ENCODE measurements at regions not wholly inside any gene's neighbourhood (a gene's known extent, or its start where the extent isn't known, plus 50 kb on each side); places are given as distances from the start of the nearest gene placed in this dataset.

DNA sequence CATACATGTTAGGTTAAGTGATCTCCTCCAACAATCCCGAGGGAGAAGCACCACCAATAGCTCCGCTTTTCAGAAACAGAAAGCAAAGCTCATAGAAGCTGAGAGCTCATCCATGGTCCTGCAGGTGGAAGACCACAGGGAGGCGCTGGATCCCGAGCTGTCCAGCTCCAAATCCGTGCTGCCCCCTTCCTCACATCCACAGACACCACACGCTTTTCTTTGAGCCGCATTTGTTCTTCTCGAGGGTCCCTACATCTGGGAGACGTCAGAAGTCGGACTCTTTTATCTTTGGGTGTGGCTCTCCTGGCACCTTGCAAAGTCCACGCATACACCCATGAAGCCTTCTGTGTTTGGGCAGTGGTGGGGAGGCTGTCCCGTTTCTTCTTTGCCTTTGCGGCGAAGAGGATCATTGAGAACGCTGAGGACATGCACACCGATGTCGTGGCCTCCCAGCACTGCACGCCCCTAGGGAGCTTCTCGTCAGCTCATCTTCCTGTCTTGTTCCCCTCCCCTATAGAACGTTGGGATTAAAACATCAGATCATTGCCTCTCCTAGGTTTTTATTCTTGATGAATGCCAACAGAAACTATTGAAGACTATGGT is 184.8 kb downstream of the TEX29 start:
- H3K27me3 ChIP-seq (ENCODE audit: insufficient read depth): no peaks in the 10 kb centered on the region
- Mint-ChIP-seq H3K4me1 (peaks cover 5% of the 10 kb centered on the region; the same call in 1 of the 3 replicates), H3K9me3 (peaks cover 37% of the 10 kb centered on the region), H3K27ac (no peak overlapping the region), H3K27me3 (ENCODE audit: insufficient read depth, low read depth, poor library complexity) (peaks cover 4% of the 10 kb centered on the region), H3K36me3 (ENCODE audit: low read depth) (peaks cover 8% of the 10 kb centered on the region), H3K4me3 (no peak overlapping the region)
- no peak overlapping the region for H2AFZ ChIP-seq
- no peak overlapping the region for H3K4me2 ChIP-seq
- no peaks in the 10 kb centered on the region; the same call in 1 of the 2 replicates for H3F3A ChIP-seq (replicated peaks; ENCODE audit: low read depth)
- no peak overlapping the region for H3K4me3 ChIP-seq
- peaks cover 7% of the 10 kb centered on the region for H3K9me2 ChIP-seq (ENCODE audit: insufficient read depth)
- TF ChIP-seq POLR2AphosphoS5 (IDR thresholded peaks at IDR 0.05; ENCODE audit: low read depth) (no peak), ZNF114 (CRISPR knock-in tag; IDR thresholded peaks at IDR 0.05) (no peak), NANOG (IDR thresholded peaks at IDR 0.05; ENCODE audit: borderline replicate concordance) (no peak)
- TF ChIP-seq, protein P1, sequence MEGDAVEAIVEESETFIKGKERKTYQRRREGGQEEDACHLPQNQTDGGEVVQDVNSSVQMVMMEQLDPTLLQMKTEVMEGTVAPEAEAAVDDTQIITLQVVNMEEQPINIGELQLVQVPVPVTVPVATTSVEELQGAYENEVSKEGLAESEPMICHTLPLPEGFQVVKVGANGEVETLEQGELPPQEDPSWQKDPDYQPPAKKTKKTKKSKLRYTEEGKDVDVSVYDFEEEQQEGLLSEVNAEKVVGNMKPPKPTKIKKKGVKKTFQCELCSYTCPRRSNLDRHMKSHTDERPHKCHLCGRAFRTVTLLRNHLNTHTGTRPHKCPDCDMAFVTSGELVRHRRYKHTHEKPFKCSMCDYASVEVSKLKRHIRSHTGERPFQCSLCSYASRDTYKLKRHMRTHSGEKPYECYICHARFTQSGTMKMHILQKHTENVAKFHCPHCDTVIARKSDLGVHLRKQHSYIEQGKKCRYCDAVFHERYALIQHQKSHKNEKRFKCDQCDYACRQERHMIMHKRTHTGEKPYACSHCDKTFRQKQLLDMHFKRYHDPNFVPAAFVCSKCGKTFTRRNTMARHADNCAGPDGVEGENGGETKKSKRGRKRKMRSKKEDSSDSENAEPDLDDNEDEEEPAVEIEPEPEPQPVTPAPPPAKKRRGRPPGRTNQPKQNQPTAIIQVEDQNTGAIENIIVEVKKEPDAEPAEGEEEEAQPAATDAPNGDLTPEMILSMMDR (conservative IDR thresholded peaks at IDR 0.05; ENCODE audit: low read depth in 2 of 2): peak; percentile 81 to 96
- no peaks in the 10 kb centered on the region for H3K36me3 ChIP-seq (ENCODE audit: insufficient read depth)
- no peak overlapping the region for H3K27ac ChIP-seq (ENCODE audit: low read depth)
- DNase-seq (ENCODE audit: low spot score) (peak; percentile 90), ATAC-seq (peak; percentile 99)
- peaks cover 5% of the 10 kb centered on the region; the same call in 1 of the 2 replicates for H3K4me1 ChIP-seq (ENCODE audit: insufficient read depth)
- no peaks in the 10 kb centered on the region for H4K20me1 ChIP-seq (replicated peaks; ENCODE audit: insufficient read depth)
- H3K79me2 ChIP-seq (replicated peaks; ENCODE audit: insufficient read depth): no peaks in the 10 kb centered on the region

DNA sequence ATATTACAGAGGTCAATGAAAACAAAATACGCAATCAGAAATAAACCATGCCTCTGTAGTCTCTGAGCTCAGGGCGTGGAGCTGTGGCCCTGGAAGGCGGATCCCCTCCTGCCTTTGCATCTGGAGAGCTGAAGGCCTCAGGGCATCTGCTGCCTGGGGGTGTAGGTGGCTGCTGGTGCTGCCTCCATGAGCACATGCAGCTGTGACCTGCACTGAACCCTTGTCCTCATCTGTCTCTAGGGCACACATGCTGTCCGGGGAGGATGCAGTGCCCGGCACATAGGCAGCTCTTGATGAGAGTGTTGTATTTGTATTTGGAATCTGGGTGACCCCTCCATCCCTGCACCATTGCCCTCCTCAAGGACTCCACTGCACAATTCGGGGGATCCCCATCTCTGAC is 185.7 kb downstream of the TEX29 start:
- H4K20me1 ChIP-seq (replicated peaks; ENCODE audit: insufficient read depth): no peaks in the 10 kb centered on the region
- Mint-ChIP-seq H3K4me1 (peaks cover 5% of the 10 kb centered on the region; the same call in 1 of the 3 replicates), H3K36me3 (ENCODE audit: low read depth) (peaks cover 8% of the 10 kb centered on the region), H3K9me3 (peaks cover 29% of the 10 kb centered on the region), H3K27ac (no peak overlapping the region), H3K4me3 (no peak overlapping the region), H3K27me3 (ENCODE audit: insufficient read depth, low read depth, poor library complexity) (peaks cover 4% of the 10 kb centered on the region)
- TF ChIP-seq, protein P2, sequence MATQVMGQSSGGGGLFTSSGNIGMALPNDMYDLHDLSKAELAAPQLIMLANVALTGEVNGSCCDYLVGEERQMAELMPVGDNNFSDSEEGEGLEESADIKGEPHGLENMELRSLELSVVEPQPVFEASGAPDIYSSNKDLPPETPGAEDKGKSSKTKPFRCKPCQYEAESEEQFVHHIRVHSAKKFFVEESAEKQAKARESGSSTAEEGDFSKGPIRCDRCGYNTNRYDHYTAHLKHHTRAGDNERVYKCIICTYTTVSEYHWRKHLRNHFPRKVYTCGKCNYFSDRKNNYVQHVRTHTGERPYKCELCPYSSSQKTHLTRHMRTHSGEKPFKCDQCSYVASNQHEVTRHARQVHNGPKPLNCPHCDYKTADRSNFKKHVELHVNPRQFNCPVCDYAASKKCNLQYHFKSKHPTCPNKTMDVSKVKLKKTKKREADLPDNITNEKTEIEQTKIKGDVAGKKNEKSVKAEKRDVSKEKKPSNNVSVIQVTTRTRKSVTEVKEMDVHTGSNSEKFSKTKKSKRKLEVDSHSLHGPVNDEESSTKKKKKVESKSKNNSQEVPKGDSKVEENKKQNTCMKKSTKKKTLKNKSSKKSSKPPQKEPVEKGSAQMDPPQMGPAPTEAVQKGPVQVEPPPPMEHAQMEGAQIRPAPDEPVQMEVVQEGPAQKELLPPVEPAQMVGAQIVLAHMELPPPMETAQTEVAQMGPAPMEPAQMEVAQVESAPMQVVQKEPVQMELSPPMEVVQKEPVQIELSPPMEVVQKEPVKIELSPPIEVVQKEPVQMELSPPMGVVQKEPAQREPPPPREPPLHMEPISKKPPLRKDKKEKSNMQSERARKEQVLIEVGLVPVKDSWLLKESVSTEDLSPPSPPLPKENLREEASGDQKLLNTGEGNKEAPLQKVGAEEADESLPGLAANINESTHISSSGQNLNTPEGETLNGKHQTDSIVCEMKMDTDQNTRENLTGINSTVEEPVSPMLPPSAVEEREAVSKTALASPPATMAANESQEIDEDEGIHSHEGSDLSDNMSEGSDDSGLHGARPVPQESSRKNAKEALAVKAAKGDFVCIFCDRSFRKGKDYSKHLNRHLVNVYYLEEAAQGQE (IDR thresholded peaks at IDR 0.05; ENCODE audit: unreplicated experiment): no peak
- TF ChIP-seq ZNF114 (CRISPR knock-in tag; IDR thresholded peaks at IDR 0.05) (no peak), EZH2phosphoT487 (IDR thresholded peaks at IDR 0.05; ENCODE audit: unreplicated experiment) (no peak), EZH2 (IDR thresholded peaks at IDR 0.05; ENCODE audit: low read depth, unreplicated experiment) (no peak), NANOG (IDR thresholded peaks at IDR 0.05; ENCODE audit: borderline replicate concordance) (no peak), CREB1 (CRISPR knock-in tag; IDR thresholded peaks at IDR 0.05; ENCODE audit: low read depth) (no peak), ZNF331 (CRISPR knock-in tag; IDR thresholded peaks at IDR 0.05; ENCODE audit: low read depth) (no peak)
- TF ChIP-seq, protein P1 (conservative IDR thresholded peaks at IDR 0.05; ENCODE audit: low read depth in 2 of 2): no peak
- TF ChIP-seq, protein P3, sequence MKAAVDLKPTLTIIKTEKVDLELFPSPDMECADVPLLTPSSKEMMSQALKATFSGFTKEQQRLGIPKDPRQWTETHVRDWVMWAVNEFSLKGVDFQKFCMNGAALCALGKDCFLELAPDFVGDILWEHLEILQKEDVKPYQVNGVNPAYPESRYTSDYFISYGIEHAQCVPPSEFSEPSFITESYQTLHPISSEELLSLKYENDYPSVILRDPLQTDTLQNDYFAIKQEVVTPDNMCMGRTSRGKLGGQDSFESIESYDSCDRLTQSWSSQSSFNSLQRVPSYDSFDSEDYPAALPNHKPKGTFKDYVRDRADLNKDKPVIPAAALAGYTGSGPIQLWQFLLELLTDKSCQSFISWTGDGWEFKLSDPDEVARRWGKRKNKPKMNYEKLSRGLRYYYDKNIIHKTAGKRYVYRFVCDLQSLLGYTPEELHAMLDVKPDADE (IDR thresholded peaks at IDR 0.05): no peak
- no peak overlapping the region for H3K4me3 ChIP-seq
- H3K79me2 ChIP-seq (replicated peaks; ENCODE audit: insufficient read depth): no peaks in the 10 kb centered on the region
- H2AFZ ChIP-seq: no peak overlapping the region
- ATAC-seq: no peak
- H3F3A ChIP-seq (replicated peaks; ENCODE audit: low read depth): no peaks in the 10 kb centered on the region; the same call in 1 of the 2 replicates
- peaks cover 5% of the 10 kb centered on the region; the same call in 1 of the 2 replicates for H3K4me1 ChIP-seq (ENCODE audit: insufficient read depth)
- H3K27me3 ChIP-seq (ENCODE audit: insufficient read depth): no peaks in the 10 kb centered on the region
- H3K9me2 ChIP-seq (ENCODE audit: insufficient read depth): peaks cover 7% of the 10 kb centered on the region
- no peak overlapping the region for H3K4me2 ChIP-seq
- no peak overlapping the region for H3K27ac ChIP-seq (ENCODE audit: low read depth)
- no peak for DNase-seq (ENCODE audit: low spot score)
- H3K36me3 ChIP-seq (ENCODE audit: insufficient read depth): no peaks in the 10 kb centered on the region

Measured in GM23338 (cell line).